ENCODE measurements at regions not wholly inside any gene's neighbourhood (a gene's known extent, or its start where the extent isn't known, plus 50 kb on each side); places are given as distances from the start of the nearest gene placed in this dataset.

DNA sequence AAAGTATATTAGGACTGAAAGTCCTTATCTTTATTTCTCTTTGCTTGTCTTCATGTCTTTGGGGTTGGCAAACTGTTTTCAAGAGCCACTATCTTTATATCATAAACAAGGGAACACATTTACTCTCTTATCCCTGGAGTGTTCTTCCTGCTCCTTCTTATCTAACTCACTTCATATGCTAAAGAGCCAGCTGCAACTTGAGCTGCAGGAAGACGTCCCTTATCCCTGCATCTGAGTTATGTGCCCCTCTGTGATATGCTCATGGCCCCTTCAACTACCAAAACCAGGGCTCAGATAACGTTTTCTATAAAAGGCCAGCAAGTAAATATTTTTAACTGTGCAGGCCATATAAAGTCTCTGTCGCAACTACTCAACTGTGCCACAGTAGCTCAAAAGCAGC is 137.0 kb upstream of the CRBN start:
- in situ Hi-C loops (cut with MboI; ENCODE audit: low pct_unique_long_range_greater_than_20kb, low sequenced_read_pairs, unreplicated experiment) = no loop called here
- no peak for DNase-seq (ENCODE audit: low spot score)

DNA sequence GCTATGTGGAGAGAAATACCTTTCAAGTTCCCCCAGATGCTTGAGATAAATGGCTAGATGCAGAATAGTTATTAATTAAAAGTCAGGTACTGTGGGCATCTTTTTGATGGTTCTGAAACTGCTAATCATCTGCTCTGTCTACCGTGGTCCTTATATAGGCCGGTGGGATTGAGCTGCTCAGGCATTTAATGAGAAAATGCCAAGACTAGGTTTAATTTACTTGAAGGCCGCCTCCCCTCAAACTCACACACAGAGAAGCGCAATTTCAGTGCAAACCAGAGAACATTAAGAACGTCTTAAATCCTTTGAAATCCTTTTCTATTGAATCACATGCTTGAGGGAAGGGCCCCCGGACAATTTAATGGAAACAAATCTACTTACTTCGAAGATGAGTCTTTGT is 136.4 kb upstream of the CRBN start:
- in situ Hi-C loops (cut with MboI; ENCODE audit: low pct_unique_long_range_greater_than_20kb, low sequenced_read_pairs, unreplicated experiment) = no loop called here
- DNase-seq (ENCODE audit: low spot score) = no peak
- TF ChIP-seq, protein P1, sequence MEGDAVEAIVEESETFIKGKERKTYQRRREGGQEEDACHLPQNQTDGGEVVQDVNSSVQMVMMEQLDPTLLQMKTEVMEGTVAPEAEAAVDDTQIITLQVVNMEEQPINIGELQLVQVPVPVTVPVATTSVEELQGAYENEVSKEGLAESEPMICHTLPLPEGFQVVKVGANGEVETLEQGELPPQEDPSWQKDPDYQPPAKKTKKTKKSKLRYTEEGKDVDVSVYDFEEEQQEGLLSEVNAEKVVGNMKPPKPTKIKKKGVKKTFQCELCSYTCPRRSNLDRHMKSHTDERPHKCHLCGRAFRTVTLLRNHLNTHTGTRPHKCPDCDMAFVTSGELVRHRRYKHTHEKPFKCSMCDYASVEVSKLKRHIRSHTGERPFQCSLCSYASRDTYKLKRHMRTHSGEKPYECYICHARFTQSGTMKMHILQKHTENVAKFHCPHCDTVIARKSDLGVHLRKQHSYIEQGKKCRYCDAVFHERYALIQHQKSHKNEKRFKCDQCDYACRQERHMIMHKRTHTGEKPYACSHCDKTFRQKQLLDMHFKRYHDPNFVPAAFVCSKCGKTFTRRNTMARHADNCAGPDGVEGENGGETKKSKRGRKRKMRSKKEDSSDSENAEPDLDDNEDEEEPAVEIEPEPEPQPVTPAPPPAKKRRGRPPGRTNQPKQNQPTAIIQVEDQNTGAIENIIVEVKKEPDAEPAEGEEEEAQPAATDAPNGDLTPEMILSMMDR (IDR thresholded peaks at IDR 0.05; ENCODE audit: extremely low read depth, insufficient read depth, missing control alignments) = no peak

More for the DNA sequence above, 137.0 kb upstream of the CRBN start:
- TF ChIP-seq, protein P1 (IDR thresholded peaks at IDR 0.05; ENCODE audit: extremely low read depth, insufficient read depth, missing control alignments) = no peak

DNA sequence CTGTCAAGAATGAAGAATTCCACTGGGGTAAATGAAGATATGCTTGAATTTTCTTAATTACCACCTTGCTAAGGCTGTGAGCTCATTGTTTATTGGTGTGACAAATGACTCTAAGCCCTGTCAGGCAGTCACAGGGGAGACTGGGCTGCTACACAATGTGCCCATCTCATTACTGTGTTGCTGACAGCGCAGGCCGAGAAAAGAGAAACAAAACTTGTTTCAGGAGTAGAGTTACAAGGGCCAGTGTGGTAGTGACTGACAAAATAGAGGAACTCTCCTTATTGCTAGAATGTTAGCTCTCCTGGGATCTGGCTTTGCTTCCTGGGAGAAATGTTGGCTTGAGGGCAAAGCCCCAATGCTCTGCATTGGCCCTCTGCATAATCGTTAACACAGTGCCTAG is 130.4 kb upstream of the CRBN start:
- TF ChIP-seq, protein P1 (IDR thresholded peaks at IDR 0.05; ENCODE audit: extremely low read depth, insufficient read depth, missing control alignments) = no peak
- in situ Hi-C loops (cut with MboI; ENCODE audit: low pct_unique_long_range_greater_than_20kb, low sequenced_read_pairs, unreplicated experiment) = no loop called here
- DNase-seq (ENCODE audit: low spot score) = no peak

DNA sequence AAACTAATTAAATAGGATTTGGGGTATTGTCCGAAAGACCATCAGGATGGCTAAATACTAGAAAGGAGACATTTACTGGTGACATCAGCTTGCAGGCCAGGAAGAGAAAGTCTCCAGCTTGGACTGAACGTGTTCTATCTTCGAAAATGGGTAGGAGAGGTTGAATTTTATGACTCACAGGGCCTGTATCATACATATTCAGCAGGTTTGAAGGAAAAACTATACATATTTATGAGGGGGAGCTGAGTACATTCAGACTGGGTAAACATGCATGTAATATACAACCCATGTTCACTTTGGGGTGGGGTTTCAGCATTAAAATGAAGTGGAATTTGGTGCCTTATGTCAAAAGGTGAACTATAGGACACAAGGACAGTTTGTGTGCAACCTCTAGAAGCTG is 129.3 kb upstream of the CRBN start:
- TF ChIP-seq, protein P1 (IDR thresholded peaks at IDR 0.05; ENCODE audit: extremely low read depth, insufficient read depth, missing control alignments) = no peak
- no peak for DNase-seq (ENCODE audit: low spot score)
- in situ Hi-C loops (cut with MboI; ENCODE audit: low pct_unique_long_range_greater_than_20kb, low sequenced_read_pairs, unreplicated experiment) = no loop called here

DNA sequence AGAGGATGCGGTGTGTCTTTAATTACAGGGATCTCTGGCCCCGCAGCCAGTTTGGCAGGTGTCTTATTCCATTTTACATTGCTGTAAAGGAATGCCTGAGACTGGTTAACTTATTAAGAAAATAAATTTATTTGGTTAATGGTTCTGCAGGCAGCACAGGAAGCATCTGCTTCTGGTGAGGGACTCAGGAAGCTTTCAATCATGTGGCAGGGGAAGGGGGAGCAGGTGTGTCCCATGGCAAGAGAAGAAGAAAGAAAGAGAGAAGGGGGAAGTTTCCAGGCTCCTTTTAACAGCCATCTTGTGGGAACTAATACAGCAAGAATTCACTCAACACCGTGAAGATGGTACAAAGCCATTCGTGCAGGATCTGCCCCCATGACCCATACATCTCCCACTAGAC is 128.0 kb upstream of the CRBN start:
- in situ Hi-C loops (cut with MboI; ENCODE audit: low pct_unique_long_range_greater_than_20kb, low sequenced_read_pairs, unreplicated experiment) = no loop called here
- no peak for DNase-seq (ENCODE audit: low spot score)
- TF ChIP-seq, protein P1 (IDR thresholded peaks at IDR 0.05; ENCODE audit: extremely low read depth, insufficient read depth, missing control alignments) = no peak

DNA sequence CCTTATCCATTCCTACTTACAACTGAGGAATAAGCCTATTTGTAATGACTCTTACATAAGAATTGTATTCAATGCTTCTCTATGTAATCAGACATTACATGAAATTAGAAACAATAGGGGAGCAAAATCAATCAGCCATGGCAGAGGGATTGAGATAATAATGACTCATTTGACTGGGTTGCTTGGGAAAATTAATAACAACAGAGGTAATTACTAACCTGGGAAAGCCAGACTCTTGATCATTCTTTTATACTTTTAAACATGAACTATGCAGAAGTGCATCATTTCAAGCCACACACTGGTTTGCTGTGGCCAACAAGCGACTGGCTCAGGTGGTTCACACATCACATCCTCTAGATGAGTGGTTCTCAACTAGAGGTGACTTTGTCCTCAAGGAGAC is 126.3 kb upstream of the CRBN start:
- TF ChIP-seq, protein P1 (IDR thresholded peaks at IDR 0.05; ENCODE audit: extremely low read depth, insufficient read depth, missing control alignments) = no peak
- no peak for DNase-seq (ENCODE audit: low spot score)
- in situ Hi-C loops (cut with MboI; ENCODE audit: low pct_unique_long_range_greater_than_20kb, low sequenced_read_pairs, unreplicated experiment) = no loop called here

DNA sequence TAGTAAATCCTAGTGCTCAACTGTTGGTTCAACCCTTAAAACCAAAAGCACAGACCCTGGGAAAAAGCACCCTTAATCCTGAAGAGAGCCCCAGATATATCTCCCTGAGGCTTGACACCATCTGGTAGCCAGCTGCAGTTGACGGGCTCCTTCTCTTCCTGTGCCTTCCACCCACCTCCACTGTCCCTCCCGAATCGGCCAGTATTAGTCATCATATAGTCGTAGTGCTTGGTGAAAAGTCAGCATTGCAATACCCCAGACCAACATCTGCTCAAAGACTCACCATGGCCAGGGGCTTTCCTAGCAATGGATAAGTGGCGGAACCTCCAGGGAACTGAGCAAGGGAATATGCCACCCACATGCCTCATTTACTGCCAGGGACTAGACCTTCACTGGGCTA is 125.6 kb upstream of the CRBN start:
- in situ Hi-C loops (cut with MboI; ENCODE audit: low pct_unique_long_range_greater_than_20kb, low sequenced_read_pairs, unreplicated experiment) = no loop called here
- TF ChIP-seq, protein P1 (IDR thresholded peaks at IDR 0.05; ENCODE audit: extremely low read depth, insufficient read depth, missing control alignments) = no peak
- no peak for DNase-seq (ENCODE audit: low spot score)

All from GM13977 (cell line).